Erythroblast (primary cell): ENCODE measurements at regions not wholly inside any gene's neighbourhood (a gene's known extent, or its start where the extent isn't known, plus 50 kb on each side); places are given as distances from the start of the nearest gene placed in this dataset.

Source experiments
- DNase-seq, 2 experiments: peaks; one replicate each; lab custom pipeline; 2025; lab: John Stamatoyannopoulos, UW
- GATA1 ChIP-seq: IDR thresholded peaks from 2 replicates; pipeline ENCODE4 v1.6.1; 2011; ENCODE audit warnings: low read depth, mild to moderate bottlenecking, control low read depth, low read length, moderate library complexity
- POLR2A ChIP-seq: IDR thresholded peaks from 2 replicates; pipeline ENCODE4 v1.6.1; 2011; ENCODE audit warnings: mild to moderate bottlenecking, low read length

GRCh38 chr10:4751211-4751610 lies 74.8 kb upstream of the AKR1E2 start:
- DNase-seq, result no peak
- TF ChIP-seq GATA1, result no peak
- no peak for TF ChIP-seq POLR2A

GRCh38 chr10:4749271-4749574 lies 76.8 kb upstream of the AKR1E2 start:
- DNase-seq, result no peak
- TF ChIP-seq GATA1 (no peak), POLR2A (no peak)

- no peak for DNase-seq
- TF ChIP-seq POLR2A, result no peak
- no peak for TF ChIP-seq GATA1
Observed at GRCh38 chr10:4748491-4749270, 77.3 kb upstream of the AKR1E2 start.

- no peak for DNase-seq
- TF ChIP-seq GATA1, result no peak
- no peak for TF ChIP-seq POLR2A
Observed at GRCh38 chr10:4742217-4742616, 83.8 kb upstream of the AKR1E2 start.

- no peak for DNase-seq
- TF ChIP-seq POLR2A (no peak), GATA1 (no peak)
Observed at GRCh38 chr10:4740471-4740870, 85.5 kb upstream of the AKR1E2 start.

GRCh38 chr10:4736608-4737007 lies 89.4 kb upstream of the AKR1E2 start:
- DNase-seq, result no peak
- TF ChIP-seq POLR2A, result no peak
- TF ChIP-seq GATA1, result no peak

- TF ChIP-seq POLR2A, result no peak
- TF ChIP-seq GATA1, result no peak
- DNase-seq, result no peak
Observed at GRCh38 chr10:4736183-4736582, 89.8 kb upstream of the AKR1E2 start.

- TF ChIP-seq POLR2A (no peak), GATA1 (no peak)
- DNase-seq, result no peak
Observed at GRCh38 chr10:4733843-4734224, 92.2 kb upstream of the AKR1E2 start.

- TF ChIP-seq GATA1, result no peak
- TF ChIP-seq POLR2A, result no peak
- DNase-seq, result no peak
Observed at GRCh38 chr10:4733150-4733842, 92.7 kb upstream of the AKR1E2 start.

GRCh38 chr10:4730998-4731397 lies 95.0 kb upstream of the AKR1E2 start:
- TF ChIP-seq GATA1 (no peak), POLR2A (no peak)
- DNase-seq, result no peak

GRCh38 chr10:4725917-4726606 lies 99.9 kb upstream of the AKR1E2 start:
- TF ChIP-seq POLR2A (no peak), GATA1 (no peak)
- no peak for DNase-seq

- TF ChIP-seq POLR2A, result no peak
- no peak for TF ChIP-seq GATA1
- no peak for DNase-seq
Observed at GRCh38 chr10:4723860-4724259, 102.1 kb upstream of the AKR1E2 start.

GRCh38 chr10:4721999-4722753 lies 103.8 kb upstream of the AKR1E2 start:
- peak in 1 of 2 experiments; percentile 16 for DNase-seq
- TF ChIP-seq POLR2A (no peak), GATA1 (no peak)
